AG10803 (cell line): ENCODE measurements at regions not wholly inside any gene's neighbourhood (a gene's known extent, or its start where the extent isn't known, plus 50 kb on each side); places are given as distances from the start of the nearest gene placed in this dataset.

Experiments
- DNase-seq: peaks from one replicate; pipeline ENCODE4 v3.0.0; 2010; ENCODE audit warnings: low read depth
- H3K4me3 ChIP-seq: 2 replicates; pipeline ENCODE4 v1.5.1; 2011; ENCODE audit warnings: mild to moderate bottlenecking, low read length, control low read depth
- TF ChIP-seq, protein P1 (sequence below): conservative IDR thresholded peaks from 2 replicates; pipeline ENCODE4 v1.5.1; 2011; ENCODE audit warnings: mild to moderate bottlenecking, low read length, control low read depth, inconsistent platforms

DNA sequence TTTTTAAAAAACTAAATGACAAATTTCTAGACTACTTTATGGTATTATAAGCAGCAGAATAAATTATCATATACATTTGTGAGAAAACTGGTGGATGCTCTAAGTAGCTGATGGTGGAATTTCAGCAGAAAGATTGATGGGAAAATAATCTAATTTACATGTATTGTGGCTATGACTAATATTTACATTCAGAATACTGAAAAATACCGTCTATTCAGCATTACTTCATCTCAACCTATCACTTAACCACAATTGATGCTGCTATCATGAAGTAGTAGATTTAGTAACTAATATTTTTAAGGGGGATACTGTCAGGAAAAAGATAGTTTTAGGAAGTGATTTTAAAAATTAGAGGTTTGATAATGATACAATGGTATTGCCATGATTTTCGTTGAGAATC lies 137.9 kb downstream of the IFI44 start:
- no peak for DNase-seq
- no peak overlapping the region for H3K4me3 ChIP-seq
- TF ChIP-seq, protein P1, sequence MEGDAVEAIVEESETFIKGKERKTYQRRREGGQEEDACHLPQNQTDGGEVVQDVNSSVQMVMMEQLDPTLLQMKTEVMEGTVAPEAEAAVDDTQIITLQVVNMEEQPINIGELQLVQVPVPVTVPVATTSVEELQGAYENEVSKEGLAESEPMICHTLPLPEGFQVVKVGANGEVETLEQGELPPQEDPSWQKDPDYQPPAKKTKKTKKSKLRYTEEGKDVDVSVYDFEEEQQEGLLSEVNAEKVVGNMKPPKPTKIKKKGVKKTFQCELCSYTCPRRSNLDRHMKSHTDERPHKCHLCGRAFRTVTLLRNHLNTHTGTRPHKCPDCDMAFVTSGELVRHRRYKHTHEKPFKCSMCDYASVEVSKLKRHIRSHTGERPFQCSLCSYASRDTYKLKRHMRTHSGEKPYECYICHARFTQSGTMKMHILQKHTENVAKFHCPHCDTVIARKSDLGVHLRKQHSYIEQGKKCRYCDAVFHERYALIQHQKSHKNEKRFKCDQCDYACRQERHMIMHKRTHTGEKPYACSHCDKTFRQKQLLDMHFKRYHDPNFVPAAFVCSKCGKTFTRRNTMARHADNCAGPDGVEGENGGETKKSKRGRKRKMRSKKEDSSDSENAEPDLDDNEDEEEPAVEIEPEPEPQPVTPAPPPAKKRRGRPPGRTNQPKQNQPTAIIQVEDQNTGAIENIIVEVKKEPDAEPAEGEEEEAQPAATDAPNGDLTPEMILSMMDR: no peak

DNA sequence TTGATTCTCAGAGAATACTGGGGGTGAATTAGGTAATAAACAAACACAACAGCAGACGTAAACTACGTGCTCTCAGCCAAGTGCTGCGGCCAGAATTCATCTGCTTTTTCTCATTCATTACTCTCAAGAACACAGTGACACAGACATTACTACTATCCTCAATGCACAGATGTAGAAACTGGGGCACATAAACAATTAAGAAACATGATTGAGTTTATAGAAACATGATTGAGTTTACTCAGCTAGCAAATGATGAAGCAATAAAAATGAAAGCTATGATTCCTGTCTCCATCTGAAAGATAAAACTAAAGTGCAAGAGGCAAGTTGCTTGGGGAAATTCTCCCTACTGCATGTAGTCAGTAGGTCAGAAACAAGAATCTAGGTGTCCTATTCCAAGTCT lies 140.5 kb downstream of the IFI44 start:
- DNase-seq: no peak
- TF ChIP-seq, protein P1: no peak
- no peak overlapping the region for H3K4me3 ChIP-seq

DNA sequence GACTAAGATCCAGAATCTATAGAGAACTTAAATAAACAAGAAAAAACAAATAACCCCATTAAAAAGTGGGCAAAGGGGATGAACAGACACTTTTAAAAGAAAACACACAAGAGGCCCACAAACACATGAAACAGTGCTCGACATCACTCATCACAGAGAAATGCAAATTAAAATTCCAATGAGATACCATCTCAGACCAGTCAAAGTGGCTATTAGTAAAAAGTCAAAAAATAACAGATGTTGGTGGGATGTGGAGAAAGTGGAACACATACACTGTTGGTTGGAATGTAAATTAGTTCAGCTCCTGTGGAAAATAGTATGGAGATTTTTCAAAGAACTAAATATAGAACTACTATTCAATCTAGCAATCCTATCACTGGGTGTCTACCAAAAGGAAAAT lies 143.1 kb downstream of the IFI44 start:
- DNase-seq: peak; percentile 62
- TF ChIP-seq, protein P1: no peak
- H3K4me3 ChIP-seq: no peak overlapping the region

DNA sequence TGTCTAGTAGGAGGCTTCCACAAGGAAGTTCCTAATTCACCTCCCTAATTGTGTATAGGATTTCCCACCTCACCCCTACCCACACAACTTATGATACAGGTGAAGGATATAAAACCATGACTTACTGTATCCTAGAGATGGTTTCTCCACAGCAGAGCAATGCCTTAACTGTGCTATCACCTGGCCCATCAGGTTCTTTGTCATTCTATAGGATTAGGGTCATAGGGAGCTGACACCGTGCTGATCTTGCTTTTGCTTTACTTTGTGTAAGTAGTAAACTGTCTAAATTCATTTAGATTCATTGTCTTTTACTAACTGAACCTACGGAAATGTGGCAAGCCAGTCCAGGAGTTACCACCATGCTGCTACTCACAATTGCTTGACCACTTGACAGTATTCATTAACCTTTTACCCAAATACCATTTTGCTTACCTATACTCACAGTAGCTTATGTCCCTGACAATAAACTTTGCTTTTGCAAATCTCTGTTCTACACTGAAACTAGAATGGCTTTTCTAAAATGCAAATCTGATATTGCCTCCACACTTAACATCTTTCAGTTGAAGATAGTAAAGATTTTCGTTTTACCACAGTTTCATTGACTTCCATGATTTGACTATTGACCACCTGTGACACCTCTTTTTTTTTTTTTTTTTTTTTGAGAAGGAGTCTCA lies 147.6 kb downstream of the IFI44 start:
- TF ChIP-seq, protein P1: no peak
- DNase-seq: no peak
- no peak overlapping the region for H3K4me3 ChIP-seq

DNA sequence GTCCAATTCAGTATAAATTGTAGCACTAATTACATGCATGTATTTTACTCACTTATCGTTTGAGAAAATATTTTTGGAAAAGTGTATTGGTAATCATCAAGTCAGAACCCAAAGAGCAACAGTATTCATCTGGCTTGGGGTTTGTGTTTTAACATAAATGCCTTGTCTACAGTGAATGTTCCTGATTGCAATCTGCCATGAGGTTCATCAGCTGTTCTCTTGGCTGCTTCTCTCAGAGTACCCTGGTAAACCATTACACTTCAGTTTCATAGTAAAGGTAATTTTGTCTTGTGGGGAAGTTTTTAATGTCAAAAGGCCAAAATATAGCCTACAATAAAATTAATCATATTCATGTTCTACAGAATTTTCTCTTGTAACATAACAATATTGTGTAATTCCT lies 150.3 kb downstream of the IFI44 start:
- no peak overlapping the region for H3K4me3 ChIP-seq
- TF ChIP-seq, protein P1: no peak
- no peak for DNase-seq

DNA sequence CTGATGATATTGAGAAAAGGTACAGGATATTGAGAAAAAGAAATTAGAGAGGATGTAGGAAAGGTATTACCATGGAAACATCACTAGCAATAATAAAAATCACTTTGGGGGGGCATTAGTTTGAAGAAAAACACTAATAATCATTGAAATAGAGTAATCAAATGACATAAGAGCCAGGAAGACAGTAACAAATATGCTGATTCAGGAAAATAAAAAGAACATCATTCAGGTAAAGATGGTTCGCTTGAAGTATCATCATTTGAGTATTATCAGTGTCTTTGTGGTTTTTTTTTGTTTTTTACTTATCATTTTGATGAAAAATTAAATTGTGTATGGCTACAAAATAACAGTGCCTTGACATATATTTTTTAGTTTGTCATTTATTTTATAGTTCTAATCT lies 164.5 kb downstream of the IFI44 start:
- H3K4me3 ChIP-seq: no peak overlapping the region
- TF ChIP-seq, protein P1: no peak
- no peak for DNase-seq

DNA sequence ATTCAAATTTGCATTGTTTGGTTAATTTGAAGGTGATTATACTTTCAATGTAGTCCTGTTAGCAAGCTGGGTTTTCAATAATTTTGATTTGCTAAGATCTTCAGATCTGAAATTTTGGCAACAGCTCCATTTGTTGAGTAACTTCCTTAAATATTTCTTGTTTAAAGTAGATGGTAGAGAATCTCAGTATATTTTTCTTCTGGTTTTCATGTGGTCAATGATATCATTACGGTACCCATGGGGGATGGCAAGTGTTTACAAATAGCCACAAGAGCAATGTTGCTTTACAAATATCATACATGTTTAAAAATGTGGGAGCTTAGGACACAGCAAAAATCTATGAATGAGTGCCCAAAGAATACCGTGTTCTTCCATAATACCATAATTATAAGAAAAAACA lies 175.9 kb downstream of the IFI44 start:
- TF ChIP-seq, protein P1: no peak
- H3K4me3 ChIP-seq: no peak overlapping the region
- DNase-seq: peak; percentile 19
